Mesendoderm (in vitro differentiated cells): ENCODE measurements at regions not wholly inside any gene's neighbourhood (a gene's known extent, or its start where the extent isn't known, plus 50 kb on each side); places are given as distances from the start of the nearest gene placed in this dataset.

Source experiments
- DNase-seq: peaks from one replicate; pipeline ENCODE4 v3.0.0; 2013
- H2AK5ac ChIP-seq: 2 replicates; pipeline ENCODE4 v1.6.1; 2013; ENCODE audit warnings: low read length, inconsistent platforms
- H2BK120ac ChIP-seq: 2 replicates; pipeline ENCODE4 v1.6.1; 2013; ENCODE audit warnings: low read depth, mild to moderate bottlenecking, low read length, moderate library complexity, mixed read lengths
- H2BK15ac ChIP-seq: replicated peaks from 2 replicates; pipeline ENCODE4 v1.6.1; 2013; ENCODE audit warnings: low read depth, mild to moderate bottlenecking, moderate library complexity
- H2BK5ac ChIP-seq: 2 replicates; pipeline ENCODE4 v1.6.1; 2013; ENCODE audit warnings: low read length, inconsistent platforms
- H3K18ac ChIP-seq: 2 replicates; pipeline ENCODE4 v1.6.1; 2013; ENCODE audit warnings: mild to moderate bottlenecking, low read length, mixed read lengths
- H3K23ac ChIP-seq: one replicate; pipeline ENCODE4 v1.6.1; 2013; ENCODE audit warnings: low read length
- H3K27ac ChIP-seq: 2 replicates; pipeline ENCODE4 v1.5.1; 2013; ENCODE audit warnings: low read depth, mild to moderate bottlenecking, inconsistent platforms, low read length, moderate library complexity
- H3K27me3 ChIP-seq: 2 replicates; pipeline ENCODE4 v1.6.1; 2013; ENCODE audit warnings: low read length, control low read depth, mild to moderate bottlenecking, inconsistent platforms; ENCODE audit not compliant: insufficient read depth, poor library complexity
- H3K36me3 ChIP-seq: 2 replicates; pipeline ENCODE4 v1.6.1; 2013; ENCODE audit warnings: low read length, inconsistent platforms; ENCODE audit not compliant: control insufficient read depth, insufficient read depth
- H3K4ac ChIP-seq: one replicate; pipeline ENCODE4 v1.6.1; 2013; ENCODE audit warnings: low read depth, mild to moderate bottlenecking, low read length, moderate library complexity
- H3K4me1 ChIP-seq: 2 replicates; pipeline ENCODE4 v1.6.1; 2013; ENCODE audit warnings: low read depth, low read length, inconsistent platforms; ENCODE audit not compliant: control insufficient read depth
- H3K4me2 ChIP-seq: 2 replicates; pipeline ENCODE4 v1.6.1; 2013; ENCODE audit warnings: low read length
- H3K4me3 ChIP-seq: 2 replicates; pipeline ENCODE4 v1.5.1; 2013; ENCODE audit warnings: mild to moderate bottlenecking, low read length
- H3K56ac ChIP-seq: one replicate; pipeline ENCODE4 v1.6.1; 2013; ENCODE audit warnings: low read length
- H3K79me1 ChIP-seq: 2 replicates; pipeline ENCODE4 v1.6.1; 2013; ENCODE audit warnings: low read length, inconsistent platforms
- H3K79me2 ChIP-seq: 2 replicates; pipeline ENCODE4 v1.6.1; 2013; ENCODE audit warnings: mild to moderate bottlenecking, low read length; ENCODE audit not compliant: control insufficient read depth, insufficient read depth
- H3K9ac ChIP-seq: 2 replicates; pipeline ENCODE4 v1.6.1; 2013; ENCODE audit warnings: low read length, inconsistent platforms
- H4K5ac ChIP-seq: one replicate; pipeline ENCODE4 v1.6.1; 2013; ENCODE audit warnings: low read length
- H4K8ac ChIP-seq: one replicate; pipeline ENCODE4 v1.6.1; 2013; ENCODE audit warnings: low read depth, mild to moderate bottlenecking, control low read depth, low read length, moderate library complexity
- WGBS: extraction: QIAGEN DNeasy Blood & Tissue Kit; methylation state at CpG from one replicate; pipeline ENCODE4 v1.1.7; 2013; ENCODE audit warnings: low lambda C conversion rate, missing lambda C conversion rate; ENCODE audit not compliant: insufficient coverage; ENCODE audit errors: extremely low coverage; 5-methylcytosine and 5-hydroxymethylcytosine counted together

DNA sequence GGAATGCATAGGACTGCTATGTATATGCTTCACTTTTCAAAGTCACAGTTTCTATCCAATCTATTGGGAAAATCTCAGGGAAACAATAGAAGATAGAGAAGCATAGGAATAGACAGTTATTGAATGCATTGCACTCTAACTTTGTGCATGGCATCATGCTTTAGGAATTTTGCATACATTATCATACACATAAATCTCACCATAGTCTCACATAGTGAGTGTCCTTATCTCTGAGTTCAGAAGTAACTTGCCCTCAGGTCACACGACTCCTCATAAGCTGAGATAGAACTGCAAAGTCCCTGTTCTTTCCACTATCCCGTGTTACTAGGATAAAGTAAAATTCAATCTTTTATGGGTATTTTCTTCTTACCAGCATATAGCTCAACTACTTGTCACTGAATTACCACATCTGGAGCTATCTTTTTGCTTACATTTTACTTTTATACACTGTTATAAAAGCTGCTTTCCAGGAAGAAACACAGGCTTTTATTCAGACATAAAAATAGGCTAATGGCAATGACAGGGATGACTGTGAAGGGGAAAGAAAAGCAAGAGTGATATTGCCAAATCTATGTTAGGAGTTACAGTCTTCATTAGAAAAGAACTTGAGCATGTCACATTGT, 666.9 kb downstream of the XIRP2 start:
- Histone ChIP-seq H4K8ac (no peak overlapping the region), H3K4me3 (no peak overlapping the region), H3K56ac (no peak overlapping the region), H3K4me2 (no peak overlapping the region), H3K27me3 (no peaks in the 10 kb centered on the region), H2AK5ac (no peak overlapping the region), H3K18ac (no peak overlapping the region), H3K79me2 (no peaks in the 10 kb centered on the region), H3K23ac (no peak overlapping the region), H3K27ac (no peak overlapping the region), H3K79me1 (no peaks in the 10 kb centered on the region), H2BK5ac (no peak overlapping the region), H2BK120ac (no peak overlapping the region), H3K4ac (no peak overlapping the region), H3K36me3 (no peaks in the 10 kb centered on the region), H3K9ac (no peak overlapping the region), H2BK15ac (no peak overlapping the region), H3K4me1 (no peaks in the 10 kb centered on the region), H4K5ac (no peak overlapping the region)
- no peak for DNase-seq
- WGBS: no CpG with 5 or more reads among the region's 2 CpGs

DNA sequence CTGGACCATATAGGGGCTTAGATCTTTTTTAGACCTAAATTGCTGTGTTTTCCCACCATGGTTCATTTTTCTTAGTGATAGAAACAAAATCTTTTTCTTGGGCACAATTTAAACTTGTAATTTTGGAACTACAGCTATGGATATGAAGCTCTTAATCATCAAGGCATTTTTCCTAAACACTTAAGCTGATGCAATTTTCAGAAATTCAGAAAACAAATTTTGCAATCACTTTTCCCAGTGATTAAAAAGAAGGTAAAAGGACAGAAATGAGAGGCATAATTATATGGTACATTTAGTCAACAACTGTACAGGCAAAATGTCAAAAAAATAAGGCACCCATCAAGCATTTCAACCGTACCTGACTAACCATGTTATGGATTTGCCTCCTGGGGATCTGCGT, 665.4 kb downstream of the XIRP2 start:
- Histone ChIP-seq H3K56ac (no peak overlapping the region), H3K36me3 (no peaks in the 10 kb centered on the region), H3K27me3 (no peaks in the 10 kb centered on the region), H2AK5ac (no peak overlapping the region), H2BK15ac (no peak overlapping the region), H3K18ac (no peak overlapping the region), H3K9ac (no peak overlapping the region), H2BK5ac (no peak overlapping the region), H3K4me2 (no peak overlapping the region), H3K79me2 (no peaks in the 10 kb centered on the region), H3K27ac (no peak overlapping the region), H3K4ac (no peak overlapping the region), H3K79me1 (no peaks in the 10 kb centered on the region), H3K23ac (no peak overlapping the region), H2BK120ac (no peak overlapping the region), H3K4me3 (no peak overlapping the region), H4K5ac (no peak overlapping the region), H4K8ac (no peak overlapping the region), H3K4me1 (no peaks in the 10 kb centered on the region)
- WGBS: no CpG with 5 or more reads among the region's 2 CpGs
- DNase-seq: no peak

DNA sequence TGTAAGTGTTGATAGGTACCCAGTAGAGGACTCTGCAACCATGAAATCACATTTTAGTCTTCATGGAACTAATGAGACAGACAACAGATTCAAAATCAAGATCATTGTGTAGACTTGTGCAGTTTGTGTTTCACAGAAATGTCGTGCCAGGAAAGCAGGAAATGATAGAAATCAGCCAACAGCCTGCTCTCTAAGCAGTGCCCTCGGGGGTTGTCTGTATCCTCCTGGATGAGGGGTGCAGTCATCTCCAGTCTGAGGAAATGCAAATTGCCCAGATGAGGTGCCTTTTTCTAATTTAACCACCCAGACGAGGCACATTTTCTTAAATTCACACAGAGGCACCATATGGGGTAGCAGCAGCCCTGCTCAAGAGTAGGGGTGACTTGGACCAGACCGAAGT, 663.1 kb downstream of the XIRP2 start:
- no peak overlapping the region for H3K9ac ChIP-seq
- H3K27me3 ChIP-seq: no peaks in the 10 kb centered on the region
- no peak overlapping the region for H4K5ac ChIP-seq
- H3K79me2 ChIP-seq: no peaks in the 10 kb centered on the region
- no peak overlapping the region for H3K4ac ChIP-seq
- H3K56ac ChIP-seq: no peak overlapping the region
- no peaks in the 10 kb centered on the region for H3K36me3 ChIP-seq
- WGBS: no CpG with 5 or more reads among the region's 4 CpGs
- no peak overlapping the region for H3K27ac ChIP-seq
- H2BK15ac ChIP-seq: no peak overlapping the region
- no peaks in the 10 kb centered on the region for H3K4me1 ChIP-seq
- no peaks in the 10 kb centered on the region for H3K79me1 ChIP-seq
- H2BK120ac ChIP-seq: no peak overlapping the region
- no peak overlapping the region for H2AK5ac ChIP-seq
- H3K23ac ChIP-seq: no peak overlapping the region
- H3K4me3 ChIP-seq: no peak overlapping the region
- DNase-seq: peak; percentile 23
- no peak overlapping the region for H4K8ac ChIP-seq
- H3K18ac ChIP-seq: peak overlapping the region; percentile 56
- H3K4me2 ChIP-seq: no peak overlapping the region
- no peak overlapping the region for H2BK5ac ChIP-seq

DNA sequence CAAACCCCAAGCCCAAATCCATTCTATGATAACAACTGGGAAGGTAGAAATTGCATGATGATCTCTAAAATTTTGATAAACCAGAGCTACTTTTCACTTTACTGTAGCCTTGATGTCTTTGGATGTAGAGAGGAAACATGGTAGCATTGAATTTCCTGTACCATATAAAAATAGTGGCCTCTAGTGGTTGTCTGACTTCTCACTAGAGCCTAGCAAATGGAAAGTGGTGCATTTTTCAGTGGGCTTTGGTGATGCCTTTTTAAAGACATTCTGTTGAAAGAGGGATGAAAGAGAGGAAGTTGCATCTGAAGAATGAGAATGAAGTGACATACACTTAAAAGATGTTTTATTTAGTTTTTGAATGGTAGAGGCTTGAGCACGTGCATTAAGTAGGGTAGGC, 662.2 kb downstream of the XIRP2 start:
- Histone ChIP-seq H3K4me2 (no peak overlapping the region), H2BK120ac (no peak overlapping the region), H3K4me1 (peaks cover 2% of the 10 kb centered on the region), H3K27me3 (no peaks in the 10 kb centered on the region), H4K5ac (no peak overlapping the region), H3K79me2 (no peaks in the 10 kb centered on the region), H3K36me3 (no peaks in the 10 kb centered on the region), H2BK15ac (no peak overlapping the region), H3K27ac (no peak overlapping the region), H3K79me1 (no peaks in the 10 kb centered on the region), H3K18ac (no peak overlapping the region), H4K8ac (no peak overlapping the region), H3K23ac (no peak overlapping the region), H3K56ac (no peak overlapping the region), H3K4ac (peak overlapping the region; percentile 57), H2BK5ac (no peak overlapping the region), H2AK5ac (no peak overlapping the region), H3K4me3 (no peak overlapping the region), H3K9ac (no peak overlapping the region)
- no CpG with 5 or more reads among the region's 1 CpG for WGBS
- DNase-seq: peak; percentile 58

DNA sequence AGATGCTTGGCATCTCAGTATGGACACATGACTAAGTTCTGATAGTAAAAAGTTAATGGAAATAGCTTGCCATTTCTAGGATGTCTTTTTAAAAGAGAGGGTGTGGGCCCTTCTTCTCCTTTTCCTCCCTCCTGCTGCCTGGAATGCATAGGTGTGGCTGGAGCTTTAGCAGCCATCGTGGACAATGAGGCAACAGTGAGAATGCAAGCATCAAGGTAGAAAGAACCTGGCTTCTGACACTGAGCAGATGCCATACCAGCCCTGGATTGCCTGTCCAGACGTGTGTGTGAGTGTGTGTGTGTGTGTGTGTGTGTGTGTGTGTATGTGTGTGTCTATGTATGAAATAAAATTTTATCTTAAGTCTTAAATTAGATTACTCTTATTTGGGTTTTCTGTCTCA, 660.1 kb downstream of the XIRP2 start:
- H3K4me2 ChIP-seq: no peak overlapping the region
- H3K27me3 ChIP-seq: no peaks in the 10 kb centered on the region
- H2BK5ac ChIP-seq: no peak overlapping the region
- DNase-seq: no peak
- no peak overlapping the region for H3K4ac ChIP-seq
- H3K27ac ChIP-seq: no peak overlapping the region
- H2AK5ac ChIP-seq: no peak overlapping the region
- no CpG with 5 or more reads among the region's 2 CpGs for WGBS
- H4K8ac ChIP-seq: no peak overlapping the region
- no peak overlapping the region for H3K56ac ChIP-seq
- no peaks in the 10 kb centered on the region for H3K36me3 ChIP-seq
- no peak overlapping the region for H3K4me3 ChIP-seq
- H3K18ac ChIP-seq: no peak overlapping the region
- peaks cover 2% of the 10 kb centered on the region for H3K4me1 ChIP-seq
- H4K5ac ChIP-seq: no peak overlapping the region
- H3K79me2 ChIP-seq: no peaks in the 10 kb centered on the region
- H3K79me1 ChIP-seq: no peaks in the 10 kb centered on the region
- no peak overlapping the region for H2BK15ac ChIP-seq
- no peak overlapping the region for H2BK120ac ChIP-seq
- H3K23ac ChIP-seq: no peak overlapping the region
- no peak overlapping the region for H3K9ac ChIP-seq

DNA sequence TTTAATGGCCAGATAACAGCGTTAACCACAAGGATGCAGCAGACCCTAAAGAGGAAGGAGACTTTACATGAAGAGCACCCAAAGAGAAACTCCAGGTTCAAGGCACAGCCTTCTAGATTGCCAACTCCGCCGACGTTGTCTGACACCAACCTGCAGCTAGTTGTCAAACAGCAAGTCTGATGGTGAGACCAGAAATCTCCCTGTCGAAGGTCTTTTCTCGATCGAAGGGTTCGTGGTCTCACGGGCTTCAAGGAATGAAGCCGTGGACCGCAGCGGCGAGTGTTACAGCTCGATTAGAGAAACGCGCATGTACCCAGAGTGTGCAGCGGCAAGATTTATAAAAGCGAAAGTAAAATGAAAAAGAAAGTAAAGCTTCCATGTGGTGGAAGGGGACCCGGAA, 656.3 kb downstream of the XIRP2 start:
- Histone ChIP-seq H3K79me1 (no peaks in the 10 kb centered on the region), H2BK120ac (no peak overlapping the region), H2BK5ac (no peak overlapping the region), H2AK5ac (no peak overlapping the region), H3K4me1 (peaks cover 2% of the 10 kb centered on the region), H4K5ac (no peak overlapping the region), H2BK15ac (no peak overlapping the region), H3K79me2 (no peaks in the 10 kb centered on the region), H4K8ac (no peak overlapping the region), H3K27ac (no peak overlapping the region), H3K56ac (no peak overlapping the region), H3K9ac (no peak overlapping the region), H3K18ac (no peak overlapping the region), H3K4me3 (no peak overlapping the region), H3K4me2 (no peak overlapping the region), H3K27me3 (no peaks in the 10 kb centered on the region), H3K4ac (no peak overlapping the region), H3K36me3 (no peaks in the 10 kb centered on the region), H3K23ac (no peak overlapping the region)
- DNase-seq: no peak
- WGBS: no CpG with 5 or more reads among the region's 19 CpGs
